ENCODE measurements at regions not wholly inside any gene's neighbourhood (a gene's known extent, or its start where the extent isn't known, plus 50 kb on each side); places are given as distances from the start of the nearest gene placed in this dataset.
"Not testable (repeated sequence)": the region's sequence is repeated elsewhere in the genome, so short reads cannot be mapped to it uniquely, and the experiment has no call there.

GRCh38 chr4:123535037-123535748 lies 138.6 kb downstream of the SPRY1 start:
- Histone ChIP-seq H3K9me3 (peaks cover 8% of the 10 kb centered on the region), H3K4me3 (no peak overlapping the region), H3K4me1 (no peaks in the 10 kb centered on the region), H3K27ac (no peak overlapping the region), H3K36me3 (ENCODE audit: insufficient read depth in 1 of 2, low read depth in 1 of 2) (no peaks in the 10 kb centered on the region), H3K27me3 (ENCODE audit: insufficient read depth in 3 of 3, low read length in 2 of 3) (no peaks in the 10 kb centered on the region)
- ATAC-seq (no peak), DNase-seq (no peak)
- no peak for TF ChIP-seq CTCF (IDR thresholded peaks at IDR 0.05)
- WGBS, 3 donors, result 65 to 82% (median 76%) methylated on average over 1 of the region's 1 CpG
- intact Hi-C loops (cut with DNase I), result no loop called here

GRCh38 chr4:123536225-123536624 lies 139.6 kb downstream of the SPRY1 start:
- DNase-seq (no peak), ATAC-seq (no peak)
- Histone ChIP-seq H3K27me3 (ENCODE audit: insufficient read depth in 3 of 3, low read length in 2 of 3) (no peaks in the 10 kb centered on the region), H3K36me3 (ENCODE audit: insufficient read depth in 1 of 2, low read depth in 1 of 2) (no peaks in the 10 kb centered on the region), H3K9me3 (peaks cover 8% of the 10 kb centered on the region), H3K27ac (no peak overlapping the region), H3K4me1 (no peaks in the 10 kb centered on the region), H3K4me3 (no peak overlapping the region)
- 82 to 89% (median 84%) methylated on average over 6 of the region's 6 CpGs for WGBS, 3 donors
- no peak for TF ChIP-seq CTCF (IDR thresholded peaks at IDR 0.05)
- intact Hi-C loops (cut with DNase I), result no loop called here

GRCh38 chr4:123537906-123538402 lies 141.4 kb downstream of the SPRY1 start:
- intact Hi-C loops (cut with DNase I); ATAC-seq; H3K27me3 ChIP-seq (ENCODE audit: insufficient read depth in 3 of 3, low read length in 2 of 3); H3K27ac ChIP-seq; DNase-seq; H3K36me3 ChIP-seq (ENCODE audit: insufficient read depth in 1 of 2, low read depth in 1 of 2); H3K4me1 ChIP-seq; H3K9me3 ChIP-seq; H3K4me3 ChIP-seq: not testable (repeated sequence)
- 95 to 97% (median 96%) methylated on average over 27 to 39 of the region's 39 CpGs for WGBS, 3 donors

GRCh38 chr4:123545667-123546572 lies 149.3 kb downstream of the SPRY1 start:
- Histone ChIP-seq H3K4me1 (no peaks in the 10 kb centered on the region), H3K36me3 (ENCODE audit: insufficient read depth in 1 of 2, low read depth in 1 of 2) (no peaks in the 10 kb centered on the region), H3K27ac (no peak overlapping the region), H3K27me3 (ENCODE audit: insufficient read depth in 3 of 3, low read length in 2 of 3) (no peaks in the 10 kb centered on the region), H3K4me3 (no peak overlapping the region), H3K9me3 (no peaks in the 10 kb centered on the region)
- intact Hi-C loops (cut with DNase I), result no loop called here
- no peak for DNase-seq
- TF ChIP-seq CTCF (IDR thresholded peaks at IDR 0.05), result no peak
- 55 to 57% (median 55%) methylated on average over 7 of the region's 7 CpGs for WGBS, 3 donors
- ATAC-seq, result no peak

- H3K27ac ChIP-seq, result no peak overlapping the region
- WGBS, 3 donors, result 75 to 83% (median 76%) methylated on average over 9 of the region's 9 CpGs
- TF ChIP-seq CTCF (IDR thresholded peaks at IDR 0.05), result no peak
Observed at GRCh38 chr4:123546573-123547060, 150.0 kb downstream of the SPRY1 start.

More at GRCh38 chr4:123546573-123547060, 150.0 kb downstream of the SPRY1 start:
- DNase-seq (no peak), ATAC-seq (no peak)
- intact Hi-C loops (cut with DNase I), result no loop called here
- Histone ChIP-seq H3K9me3 (no peaks in the 10 kb centered on the region), H3K4me1 (no peaks in the 10 kb centered on the region), H3K36me3 (ENCODE audit: insufficient read depth in 1 of 2, low read depth in 1 of 2) (no peaks in the 10 kb centered on the region), H3K4me3 (no peak overlapping the region), H3K27me3 (ENCODE audit: insufficient read depth in 3 of 3, low read length in 2 of 3) (no peaks in the 10 kb centered on the region)

Measured in psoas muscle (tissue), 7 donors.